Astrocyte of the cerebellum (primary cell): ENCODE measurements at regions not wholly inside any gene's neighbourhood (a gene's known extent, or its start where the extent isn't known, plus 50 kb on each side); places are given as distances from the start of the nearest gene placed in this dataset.

Source experiments
- DNase-seq: peaks from one replicate; pipeline ENCODE4 v3.0.0-alpha.2; 2011; ENCODE audit warnings: low read depth
- H3K4me3 ChIP-seq: 2 replicates; pipeline ENCODE4 v1.5.1; 2011; ENCODE audit warnings: mild to moderate bottlenecking, low read depth, low read length, moderate library complexity
- in situ Hi-C: cut with HindIII; loops from 2 replicates; pipeline ENCODE4 v1.10.0; 2017; ENCODE audit warnings: low sequenced_read_pairs
- TF ChIP-seq, protein P1 (sequence below): IDR thresholded peaks from 2 replicates; pipeline ENCODE4 v1.5.1; 2012; ENCODE audit warnings: low read length, low read depth, moderate library complexity, mild to moderate bottlenecking; ENCODE audit errors: missing control alignments

GRCh38 chr10:80697926-80698325, 160.2 kb downstream of the SH2D4B start:
- no peak overlapping the region for H3K4me3 ChIP-seq
- in situ Hi-C loops: no loop called here
- DNase-seq: no peak
- TF ChIP-seq, protein P1, sequence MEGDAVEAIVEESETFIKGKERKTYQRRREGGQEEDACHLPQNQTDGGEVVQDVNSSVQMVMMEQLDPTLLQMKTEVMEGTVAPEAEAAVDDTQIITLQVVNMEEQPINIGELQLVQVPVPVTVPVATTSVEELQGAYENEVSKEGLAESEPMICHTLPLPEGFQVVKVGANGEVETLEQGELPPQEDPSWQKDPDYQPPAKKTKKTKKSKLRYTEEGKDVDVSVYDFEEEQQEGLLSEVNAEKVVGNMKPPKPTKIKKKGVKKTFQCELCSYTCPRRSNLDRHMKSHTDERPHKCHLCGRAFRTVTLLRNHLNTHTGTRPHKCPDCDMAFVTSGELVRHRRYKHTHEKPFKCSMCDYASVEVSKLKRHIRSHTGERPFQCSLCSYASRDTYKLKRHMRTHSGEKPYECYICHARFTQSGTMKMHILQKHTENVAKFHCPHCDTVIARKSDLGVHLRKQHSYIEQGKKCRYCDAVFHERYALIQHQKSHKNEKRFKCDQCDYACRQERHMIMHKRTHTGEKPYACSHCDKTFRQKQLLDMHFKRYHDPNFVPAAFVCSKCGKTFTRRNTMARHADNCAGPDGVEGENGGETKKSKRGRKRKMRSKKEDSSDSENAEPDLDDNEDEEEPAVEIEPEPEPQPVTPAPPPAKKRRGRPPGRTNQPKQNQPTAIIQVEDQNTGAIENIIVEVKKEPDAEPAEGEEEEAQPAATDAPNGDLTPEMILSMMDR: no peak

- TF ChIP-seq, protein P1: peak; percentile 87
- H3K4me3 ChIP-seq: no peak overlapping the region
- in situ Hi-C loops: no loop called here
- DNase-seq: peak; percentile 23
Observed at GRCh38 chr10:80699602-80700039, 161.9 kb downstream of the SH2D4B start.

GRCh38 chr10:80700252-80700651, 162.6 kb downstream of the SH2D4B start:
- DNase-seq: no peak
- in situ Hi-C loops: no loop called here
- TF ChIP-seq, protein P1: no peak
- H3K4me3 ChIP-seq: no peak overlapping the region

DNA sequence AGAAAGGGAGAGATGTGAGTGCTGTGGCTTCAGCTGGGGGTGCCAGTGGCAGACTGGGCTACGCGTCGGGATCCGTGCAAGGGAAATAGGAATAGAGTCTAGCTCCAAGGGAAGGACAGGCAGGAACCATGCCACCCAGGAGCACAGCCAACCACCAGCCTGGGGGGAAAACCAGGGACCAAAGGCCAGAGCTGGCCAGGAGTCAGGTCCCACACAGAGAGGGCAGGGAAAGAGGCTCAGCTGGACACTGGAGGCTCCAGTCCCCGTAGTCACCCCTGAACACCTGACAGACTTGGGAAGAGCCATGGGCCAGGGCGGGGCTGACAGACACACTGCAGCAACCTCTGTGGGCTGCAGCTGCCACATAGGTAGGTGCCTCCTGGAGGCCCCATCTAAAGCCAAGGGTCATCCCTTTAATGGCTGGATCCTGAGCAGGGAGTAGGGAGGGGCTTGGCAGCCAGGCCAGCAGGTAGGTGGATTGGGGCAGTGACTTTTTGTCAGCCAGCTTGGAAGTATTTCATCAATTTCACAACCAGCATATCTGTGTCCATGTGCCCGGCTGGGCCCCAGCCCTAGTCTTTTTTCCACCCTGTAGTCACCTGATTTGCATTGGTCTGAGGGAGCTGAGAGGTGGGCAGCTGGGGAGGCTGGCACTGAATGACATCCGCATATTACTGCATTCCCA, 163.2 kb downstream of the SH2D4B start:
- DNase-seq: no peak
- no peak overlapping the region for H3K4me3 ChIP-seq
- in situ Hi-C loops: no loop called here
- TF ChIP-seq, protein P1: no peak

DNA sequence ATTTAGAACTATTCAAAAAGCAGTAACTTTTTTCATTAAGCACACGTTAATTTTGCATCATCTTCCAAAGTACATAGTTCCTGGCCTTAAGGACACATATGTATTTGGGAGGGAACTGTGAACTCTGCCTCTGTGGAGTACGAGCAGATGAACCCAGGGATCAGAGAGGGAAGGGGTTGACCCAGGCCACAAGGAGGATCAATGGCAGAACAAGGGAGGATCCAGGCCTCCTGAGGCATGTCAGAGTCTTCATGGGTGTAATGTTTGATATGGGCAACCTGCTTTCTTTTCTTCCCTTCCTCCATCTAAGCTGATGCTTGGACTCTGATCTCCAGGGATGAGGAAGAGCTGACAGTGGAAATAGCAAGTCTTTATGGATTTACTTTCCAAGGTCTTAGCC, 164.0 kb downstream of the SH2D4B start:
- in situ Hi-C loops: no loop called here
- H3K4me3 ChIP-seq: no peak overlapping the region
- TF ChIP-seq, protein P1: no peak
- DNase-seq: no peak

GRCh38 chr10:80702143-80702542, 164.4 kb downstream of the SH2D4B start:
- TF ChIP-seq, protein P1: no peak
- in situ Hi-C loops: no loop called here
- no peak overlapping the region for H3K4me3 ChIP-seq
- DNase-seq: no peak
